Stimulated activated CD8-positive, alpha-beta memory T cell treated with anti-CD3 and anti-CD28 coated beads, Interleukin-12 subunit alpha, Interleukin-12 subunit beta, amount 100 ng/mL, for 24 hours (primary cell): ENCODE measurements at regions not wholly inside any gene's neighbourhood (a gene's known extent, or its start where the extent isn't known, plus 50 kb on each side); places are given as distances from the start of the nearest gene placed in this dataset.

Experiments
- DNase-seq: peaks from one replicate; pipeline ENCODE4 v3.0.0-alpha.2; 2020; ENCODE audit errors: extremely low read depth

DNA sequence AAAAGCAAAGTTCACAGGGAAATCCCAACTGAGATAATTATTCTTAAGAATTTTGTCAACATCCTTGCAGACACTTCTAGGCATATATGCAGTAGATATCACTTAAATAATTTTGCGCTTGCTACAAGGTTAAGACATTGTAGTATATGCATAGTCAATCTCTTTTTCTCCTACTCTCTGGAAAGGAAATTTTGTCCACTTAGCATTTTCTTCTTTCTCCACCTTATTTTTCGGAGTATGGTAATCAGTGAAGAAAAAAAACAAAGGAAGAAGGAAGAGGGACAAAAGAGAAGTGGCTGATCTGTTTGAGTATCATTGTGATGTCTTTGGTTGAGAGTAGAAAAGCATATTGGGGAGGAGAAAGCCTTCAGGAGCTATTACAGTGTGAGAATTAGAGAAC is 104.6 kb downstream of the LACC1 start:
- no peak for DNase-seq

DNA sequence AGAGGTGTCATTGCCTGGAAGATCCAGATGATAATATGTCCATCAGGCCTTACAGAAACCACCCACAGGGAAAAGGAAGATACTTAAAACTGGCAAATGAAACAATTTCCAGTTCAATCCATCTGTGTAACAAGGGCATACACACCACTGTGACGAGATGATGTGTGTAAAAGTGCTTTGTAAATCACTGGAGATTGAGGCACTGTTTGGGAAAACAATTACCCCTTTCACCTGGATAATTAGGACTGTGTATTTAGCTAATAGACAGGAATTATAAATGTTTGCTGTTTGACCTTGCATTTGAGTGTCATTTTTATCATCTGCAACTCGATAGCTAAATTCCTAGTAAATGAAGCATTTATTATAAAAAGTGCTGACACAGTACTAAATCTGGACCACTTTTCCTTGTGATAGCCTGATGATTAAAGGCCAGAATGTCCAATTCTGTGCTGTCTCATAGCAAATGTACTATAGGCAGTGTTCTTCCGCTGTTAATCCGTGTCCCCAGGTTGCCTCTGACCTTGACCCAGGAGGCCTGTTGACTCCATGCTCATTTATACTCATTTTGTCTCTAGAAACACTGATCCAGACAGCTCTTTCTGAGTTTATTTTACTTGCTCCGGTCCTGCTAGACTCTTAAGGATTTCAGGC is 105.8 kb downstream of the LACC1 start:
- DNase-seq: no peak

DNA sequence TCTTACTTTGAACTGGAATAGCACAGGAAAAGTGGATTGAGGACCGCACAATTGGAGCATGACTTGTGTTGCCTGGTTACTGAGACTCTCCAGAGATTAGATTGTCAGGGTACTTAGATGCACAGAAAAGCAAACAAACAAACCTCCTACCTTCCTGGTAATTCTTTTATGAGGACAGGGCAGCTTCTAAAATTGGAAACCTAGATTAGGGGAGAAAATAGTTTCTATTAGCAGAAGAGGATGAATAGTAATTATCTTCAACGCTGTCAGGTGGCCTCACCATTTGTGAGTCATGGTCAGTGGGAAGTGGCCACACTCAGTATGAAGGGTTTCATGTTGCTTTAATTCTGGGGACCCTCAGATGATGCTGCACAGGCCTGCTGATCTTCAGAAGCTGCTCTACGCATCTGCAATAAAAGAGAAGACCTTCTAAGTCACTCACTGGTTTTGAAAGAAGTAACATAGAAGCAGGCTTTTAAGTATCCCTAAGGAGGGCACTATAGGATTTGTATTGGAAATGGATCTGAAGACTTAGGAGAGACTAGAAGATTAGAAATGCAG is 106.8 kb downstream of the LACC1 start:
- DNase-seq: no peak

DNA sequence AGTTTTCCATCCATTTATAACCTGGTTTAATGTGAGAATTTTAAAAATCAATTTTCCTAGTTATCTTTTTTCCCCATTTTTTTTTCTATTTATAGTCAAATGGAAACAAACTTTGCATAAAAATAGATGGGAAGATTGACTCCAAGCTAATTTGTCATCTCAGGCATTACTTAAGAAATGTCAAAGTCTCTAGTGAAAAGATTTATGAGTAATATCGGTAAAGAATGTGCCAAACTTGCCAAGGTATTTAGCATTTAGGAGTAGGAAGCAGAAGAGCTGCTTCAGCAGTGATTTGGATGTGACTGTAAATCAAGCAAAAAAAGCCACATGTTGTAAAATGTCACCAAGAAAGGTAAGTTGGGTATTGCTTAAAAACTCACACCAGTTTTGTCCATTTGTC is 108.6 kb downstream of the LACC1 start:
- DNase-seq: no peak

DNA sequence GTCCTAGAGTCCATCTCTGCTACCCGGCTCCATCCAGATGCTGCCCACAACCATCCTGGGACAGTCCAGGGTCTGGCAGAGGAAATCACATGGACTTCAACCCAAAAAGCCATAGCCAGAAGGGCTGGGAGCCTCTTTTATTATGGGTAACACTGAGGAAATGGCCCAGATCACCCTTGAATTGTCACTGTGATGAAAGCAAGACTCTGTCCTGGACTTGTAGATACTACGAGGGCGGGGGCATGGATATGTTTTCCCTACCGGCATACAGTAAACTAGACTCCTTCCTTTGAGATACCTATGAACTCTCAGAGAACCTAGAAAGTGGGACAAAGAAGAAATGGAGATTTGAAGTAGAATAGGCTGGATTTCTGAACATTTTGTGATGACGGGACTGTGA is 110.3 kb downstream of the LACC1 start:
- no peak for DNase-seq

DNA sequence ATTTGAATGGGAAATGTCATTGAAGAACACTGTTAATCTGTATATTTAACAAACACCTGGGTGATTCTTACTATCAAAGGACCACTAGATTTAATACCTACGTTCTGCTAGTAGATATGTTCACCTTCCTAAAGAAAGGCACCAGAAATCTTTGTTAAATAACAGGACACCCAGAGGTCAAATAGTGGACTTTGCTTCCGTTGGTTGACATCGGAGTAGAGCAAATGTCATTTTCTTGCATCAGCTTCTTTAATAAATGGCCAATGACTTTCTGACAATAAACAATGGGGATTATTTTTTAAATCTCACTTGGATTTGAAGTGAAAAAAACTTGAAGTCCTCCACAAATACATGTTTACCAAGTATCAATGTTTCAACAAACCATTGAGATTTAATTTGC is 111.1 kb downstream of the LACC1 start:
- DNase-seq: no peak

DNA sequence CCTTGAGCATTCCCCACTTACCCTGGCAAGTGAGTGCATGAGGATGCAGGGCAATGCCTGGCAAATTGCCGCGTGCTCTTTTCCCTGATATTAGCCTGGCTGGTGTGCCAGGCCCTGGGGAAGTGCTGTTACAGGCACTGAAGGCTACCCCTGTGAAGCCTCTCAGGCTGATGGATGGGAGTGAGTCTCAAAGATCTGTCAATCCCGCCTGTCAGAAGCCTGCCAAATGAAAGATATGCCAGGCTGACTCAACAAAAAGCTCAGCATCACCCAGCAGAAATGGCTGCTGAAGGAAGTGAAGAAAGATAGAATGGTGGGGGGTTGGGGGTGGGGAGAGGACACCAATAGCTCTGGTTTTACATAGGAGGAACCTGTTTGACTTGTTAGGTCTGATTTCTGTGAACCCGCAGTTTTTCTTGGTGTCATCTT is 112.1 kb downstream of the LACC1 start:
- DNase-seq: no peak

DNA sequence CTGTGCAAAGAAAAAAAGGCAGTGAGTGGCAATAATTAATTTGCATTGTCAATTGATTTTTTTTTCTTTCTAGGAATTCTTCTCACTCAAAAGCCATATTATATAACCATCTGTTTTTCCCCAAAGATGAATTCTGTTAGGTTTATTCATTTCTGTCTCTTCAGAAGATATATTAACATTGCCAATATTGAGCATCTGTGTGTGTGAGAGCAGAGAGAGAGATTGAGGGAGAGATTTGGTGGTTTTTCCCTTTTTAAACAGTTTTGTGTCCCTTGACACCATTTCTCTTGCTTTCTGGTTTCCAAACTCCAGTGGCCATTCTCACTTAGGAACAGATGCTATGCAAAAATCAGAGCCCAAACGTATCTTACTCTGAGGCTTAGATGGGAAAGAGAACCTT is 112.5 kb downstream of the LACC1 start:
- DNase-seq: no peak

DNA sequence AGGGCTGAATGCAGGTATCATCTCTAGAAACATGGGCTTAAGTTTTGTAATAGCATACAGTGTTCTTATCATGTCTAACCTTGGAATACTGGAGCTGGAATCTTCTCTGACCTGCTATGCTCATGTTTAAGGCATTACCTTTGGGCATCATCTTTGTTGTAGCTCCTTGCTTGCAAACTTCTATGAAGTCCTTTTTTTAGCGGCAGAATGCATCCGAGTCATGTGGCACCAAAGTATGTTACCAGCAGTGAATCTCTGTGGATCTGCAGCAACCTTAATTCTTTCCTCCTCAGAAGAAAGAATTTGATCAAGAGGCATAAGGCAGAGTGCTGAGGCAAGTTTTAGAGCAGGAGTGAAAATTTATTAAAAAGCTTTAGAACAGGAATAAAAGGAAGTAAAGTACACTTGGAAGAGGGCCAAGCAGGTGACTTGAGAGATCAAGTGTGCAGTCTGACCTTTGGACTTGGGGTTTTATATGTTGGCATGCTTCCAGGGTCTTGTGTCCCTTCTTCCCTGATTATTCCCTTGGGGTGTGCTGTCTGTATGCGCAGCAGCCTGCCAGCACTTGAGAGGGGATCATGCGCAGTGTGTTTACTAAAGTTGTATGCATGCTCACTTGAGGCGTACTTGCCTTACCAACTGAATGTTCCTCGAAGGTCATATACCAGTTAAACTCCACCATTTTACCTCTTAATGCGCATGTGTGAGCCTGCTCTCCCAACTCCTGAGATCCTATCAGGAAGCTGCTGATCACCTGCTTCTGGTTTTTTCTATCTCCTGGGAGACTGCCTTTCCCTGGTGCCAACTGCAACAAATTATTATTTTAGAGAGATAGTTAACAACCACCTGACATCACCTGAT is 115.5 kb downstream of the LACC1 start:
- DNase-seq: no peak

DNA sequence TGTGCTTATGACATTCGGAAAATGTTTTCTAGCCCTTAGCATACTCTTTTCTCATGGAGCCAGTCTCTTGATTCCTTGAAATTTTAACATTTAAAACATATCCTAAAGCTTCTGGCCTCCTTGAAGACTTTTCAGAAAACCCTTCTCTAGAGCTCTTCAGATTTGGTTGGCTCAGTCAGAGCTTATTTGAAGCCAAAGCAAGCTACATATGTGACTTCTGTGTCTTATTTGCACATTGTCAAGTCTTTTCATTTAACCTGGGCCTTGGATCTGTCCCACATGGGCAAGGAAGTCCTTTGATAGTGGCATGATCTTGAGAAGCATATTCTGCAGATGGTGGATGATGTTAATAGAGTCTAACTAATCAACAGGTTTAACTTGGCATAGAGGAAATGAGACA is 116.5 kb downstream of the LACC1 start:
- no peak for DNase-seq

DNA sequence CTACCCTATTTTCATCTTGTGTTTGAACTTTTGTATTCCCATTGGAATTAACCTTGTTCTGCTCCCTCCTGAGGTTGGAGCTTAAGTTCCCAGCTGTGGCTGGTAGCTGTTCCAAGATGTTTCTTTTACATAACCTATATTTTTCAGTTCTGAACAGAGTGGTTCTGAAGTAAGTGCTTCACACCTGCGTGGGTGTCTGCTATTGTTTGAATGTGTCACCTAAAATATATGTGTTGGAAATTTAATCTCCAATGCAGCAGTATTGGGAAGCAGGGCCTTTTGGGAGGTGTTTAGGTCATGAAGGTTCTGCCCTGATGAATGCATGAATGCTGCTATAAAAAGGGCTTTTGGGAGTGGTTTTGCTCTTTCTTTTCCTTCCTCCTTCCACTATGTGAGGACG is 123.8 kb downstream of the LACC1 start:
- DNase-seq: no peak

DNA sequence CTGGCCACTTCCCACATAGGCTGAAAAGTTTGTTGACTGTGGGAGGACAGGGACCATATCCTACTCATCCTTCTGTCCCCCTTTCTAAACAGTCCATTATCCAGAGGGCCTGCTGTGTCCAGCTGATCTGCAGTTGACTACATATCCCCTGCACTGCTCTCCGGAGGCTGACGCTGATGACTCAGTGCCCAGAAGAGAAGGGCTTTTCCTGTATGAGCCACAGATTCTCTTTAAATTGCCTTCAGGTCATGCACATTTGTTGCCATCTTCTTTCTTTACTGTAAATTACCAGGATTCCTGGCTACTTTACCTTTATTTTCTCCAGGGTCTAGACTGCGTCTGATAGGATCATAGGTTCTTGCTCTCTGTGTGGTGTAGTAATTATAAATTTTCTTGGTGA is 125.2 kb downstream of the LACC1 start:
- DNase-seq: no peak

DNA sequence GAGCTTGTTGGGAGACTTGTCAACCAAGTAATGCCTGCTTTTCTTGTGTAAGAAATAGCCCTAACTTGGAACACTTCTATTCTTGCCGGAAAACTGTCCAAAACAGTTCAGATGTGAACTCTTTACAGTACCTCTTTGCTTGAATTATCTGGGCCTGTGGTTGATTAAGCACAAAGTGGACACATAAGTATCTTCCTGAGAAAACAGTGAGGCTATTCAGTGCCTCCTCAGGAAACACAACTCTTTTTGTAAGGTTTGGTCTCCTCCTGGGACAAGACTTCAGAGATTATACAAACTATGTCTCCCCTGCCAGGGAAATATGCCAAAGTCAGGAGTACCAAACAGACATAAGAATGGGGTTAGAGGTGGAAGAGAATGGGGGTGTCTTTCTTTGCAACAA is 127.7 kb downstream of the LACC1 start:
- DNase-seq: no peak

DNA sequence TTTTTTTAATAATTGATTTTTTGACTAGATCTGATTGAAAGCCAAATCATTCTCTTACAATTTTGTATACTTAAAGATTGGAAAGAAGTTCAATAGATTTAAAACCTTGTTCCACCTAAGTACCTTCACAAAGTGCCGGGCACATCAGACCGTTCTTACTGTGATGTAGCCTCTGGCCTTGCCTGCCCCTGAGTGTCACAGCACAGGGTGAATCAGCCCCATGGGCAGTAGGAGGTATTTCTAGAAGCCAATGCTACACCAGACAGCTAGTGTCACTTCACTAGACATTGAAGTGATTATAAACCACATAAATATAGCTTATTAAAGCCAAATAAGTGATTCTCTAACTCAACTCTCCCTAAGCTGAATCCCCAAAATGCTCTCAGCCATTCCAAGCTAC is 131.3 kb downstream of the LACC1 start:
- no peak for DNase-seq

DNA sequence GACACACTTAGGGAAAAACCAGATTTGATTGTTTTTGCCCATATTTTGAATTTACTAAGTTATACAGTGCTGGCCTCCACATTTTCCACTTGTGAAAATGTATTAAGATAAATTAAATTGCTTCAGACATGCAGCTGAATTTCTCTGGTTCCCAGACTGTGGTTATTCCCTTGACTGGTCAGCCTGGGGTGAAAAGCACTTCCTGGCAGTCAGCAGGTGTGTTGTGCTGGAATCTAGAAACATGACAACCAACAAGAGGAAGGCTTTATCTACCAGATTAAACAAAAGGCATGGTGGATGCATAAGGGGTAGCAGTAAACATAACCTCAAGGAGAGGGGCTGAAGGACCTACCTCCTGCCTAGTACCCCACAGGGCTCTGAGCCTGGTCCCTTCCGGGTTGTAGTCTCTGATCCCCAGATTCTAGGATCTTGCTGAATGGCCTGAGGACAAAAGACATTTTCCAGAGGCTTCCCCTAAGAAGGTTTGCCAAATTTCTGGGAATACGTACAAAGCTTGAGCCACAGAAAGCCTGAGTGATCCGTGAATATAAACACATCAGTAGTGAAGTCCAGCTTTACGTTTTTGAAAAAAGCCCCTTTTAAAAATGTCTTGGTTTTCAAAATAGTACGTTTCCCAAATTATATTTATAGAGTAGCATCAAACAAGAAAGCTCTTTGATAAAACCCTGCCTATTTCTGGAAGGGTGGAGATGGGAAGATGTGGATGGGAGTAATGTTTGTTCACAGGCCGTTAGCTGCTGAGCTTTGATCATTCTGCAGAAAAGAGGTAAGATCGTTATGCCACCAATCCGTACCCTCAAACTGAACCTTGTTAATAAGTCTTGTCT is 133.4 kb downstream of the LACC1 start:
- DNase-seq: no peak

DNA sequence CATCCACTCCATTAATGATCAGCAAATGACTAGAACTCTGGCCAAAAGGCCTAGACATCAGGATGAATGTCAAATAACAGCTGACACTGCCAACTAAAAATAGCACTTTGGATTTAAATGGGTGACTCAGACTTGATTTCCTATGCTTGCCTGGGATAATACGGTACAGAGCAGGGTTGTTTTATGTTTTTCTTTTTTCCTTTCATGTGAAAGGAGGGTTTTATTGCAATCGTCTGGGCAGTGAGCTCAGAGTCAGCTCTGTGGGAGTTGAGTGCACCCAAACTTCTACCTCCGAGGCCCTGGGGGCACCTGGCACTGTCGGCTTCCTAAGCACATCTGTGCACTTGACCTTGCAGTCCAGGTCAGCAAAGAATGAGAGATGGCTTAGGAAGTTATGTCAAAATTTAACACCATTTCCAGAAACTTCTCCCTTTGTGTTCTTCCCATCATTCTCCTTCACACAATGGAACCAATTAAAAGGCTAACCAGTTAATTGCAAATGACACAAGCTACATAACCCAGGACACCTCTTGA is 134.1 kb downstream of the LACC1 start:
- DNase-seq: no peak

DNA sequence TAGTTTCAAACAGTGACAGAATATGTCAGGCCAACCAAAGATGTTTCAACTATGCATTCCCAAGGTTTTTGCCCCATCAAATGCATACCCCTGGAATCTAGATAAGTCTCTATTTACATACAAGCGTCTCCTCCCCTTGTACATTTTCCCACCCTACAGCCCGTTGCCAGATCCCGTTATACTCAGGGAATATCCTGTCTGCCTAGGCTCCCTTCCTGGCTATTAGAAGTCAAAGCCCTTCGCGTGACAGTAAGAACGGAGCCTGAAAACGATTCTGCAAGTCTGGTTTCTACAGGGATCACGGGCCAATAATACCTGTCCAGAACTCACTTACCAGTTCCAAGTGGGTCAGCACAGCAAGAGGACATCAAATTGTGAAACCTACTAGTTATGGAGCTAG is 134.8 kb downstream of the LACC1 start:
- no peak for DNase-seq

DNA sequence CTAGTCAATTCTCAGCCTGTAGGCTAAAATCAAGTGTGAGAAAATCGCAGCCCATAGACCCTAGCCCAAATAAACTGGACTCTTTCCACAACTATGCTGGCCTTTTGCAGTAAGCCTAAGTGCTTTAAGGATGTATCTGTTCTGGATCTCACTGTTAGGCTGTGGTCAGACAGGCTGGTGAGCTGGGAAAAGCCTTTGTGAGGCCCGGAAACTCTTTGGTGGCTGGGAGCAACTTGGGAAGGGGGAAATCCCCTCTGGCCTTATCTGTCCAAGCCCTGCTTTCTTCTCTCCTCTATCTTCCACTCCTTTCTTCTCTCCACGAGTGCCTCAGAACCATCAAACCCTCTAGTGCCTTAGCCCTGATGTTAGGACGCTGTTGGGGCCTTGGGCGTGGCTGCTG is 135.4 kb downstream of the LACC1 start:
- DNase-seq: no peak

DNA sequence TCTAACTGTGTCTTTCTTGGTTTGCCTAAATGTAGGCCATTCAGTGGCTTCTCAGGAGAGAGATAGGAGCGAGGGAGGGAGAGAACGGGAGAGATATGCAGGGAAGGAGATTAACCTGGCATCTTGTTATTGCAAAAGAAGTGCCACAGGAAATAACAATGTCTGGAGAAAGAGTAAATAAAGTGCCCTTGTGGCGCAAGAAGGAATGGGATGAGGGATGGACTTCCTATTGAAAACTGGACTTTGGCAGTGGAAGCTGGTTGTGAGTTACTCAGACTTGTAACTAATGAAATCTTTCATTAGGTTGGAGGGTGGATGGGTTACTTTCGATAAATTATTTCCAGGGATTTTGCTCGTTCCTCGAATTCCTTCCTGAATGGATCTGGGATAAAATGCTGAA is 136.1 kb downstream of the LACC1 start:
- no peak for DNase-seq

DNA sequence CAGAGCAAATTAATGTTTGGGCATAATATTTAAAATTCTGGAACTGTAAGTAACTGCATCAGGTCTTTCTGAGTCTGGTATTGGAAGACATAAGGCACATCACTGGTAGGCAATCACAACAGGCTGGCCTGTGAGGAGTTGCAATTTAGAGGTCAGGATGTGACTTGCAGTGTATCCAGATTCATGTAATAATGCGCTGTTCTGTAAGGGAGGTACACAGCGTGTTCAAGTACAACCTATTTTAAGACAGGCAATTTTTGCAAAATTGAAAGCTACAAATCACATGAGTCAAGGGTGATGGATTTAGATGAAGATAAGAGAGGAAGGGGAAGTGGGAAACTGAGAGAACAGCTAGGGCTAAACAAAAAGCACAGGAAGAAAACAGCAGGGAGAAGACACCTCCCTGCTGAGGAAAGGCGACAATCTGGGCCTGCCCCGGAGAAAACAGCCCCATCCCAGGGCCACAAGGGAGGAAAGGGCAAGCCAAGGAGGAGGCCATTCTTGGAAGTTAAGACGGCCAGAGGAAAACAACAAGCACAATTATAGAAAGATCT is 138.1 kb downstream of the LACC1 start:
- no peak for DNase-seq

DNA sequence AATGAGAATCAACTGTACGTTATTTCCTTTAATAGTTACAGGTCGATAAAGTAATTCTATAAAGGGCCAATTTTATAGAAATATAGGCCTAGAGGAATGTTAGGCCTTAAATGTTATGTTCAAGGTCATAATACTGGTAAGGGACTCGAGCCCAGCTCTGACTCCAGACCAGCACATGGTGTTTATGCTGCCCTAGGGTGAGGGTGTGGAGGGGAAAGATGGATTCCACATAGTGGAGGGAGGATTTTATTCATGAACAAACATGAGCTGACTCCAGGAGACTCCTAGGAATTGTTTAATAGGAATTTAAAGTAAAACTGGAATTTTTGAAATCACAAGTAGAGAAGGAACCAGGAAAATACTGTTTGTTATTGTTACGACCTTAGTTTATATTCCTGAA is 139.9 kb downstream of the LACC1 start:
- DNase-seq: no peak

DNA sequence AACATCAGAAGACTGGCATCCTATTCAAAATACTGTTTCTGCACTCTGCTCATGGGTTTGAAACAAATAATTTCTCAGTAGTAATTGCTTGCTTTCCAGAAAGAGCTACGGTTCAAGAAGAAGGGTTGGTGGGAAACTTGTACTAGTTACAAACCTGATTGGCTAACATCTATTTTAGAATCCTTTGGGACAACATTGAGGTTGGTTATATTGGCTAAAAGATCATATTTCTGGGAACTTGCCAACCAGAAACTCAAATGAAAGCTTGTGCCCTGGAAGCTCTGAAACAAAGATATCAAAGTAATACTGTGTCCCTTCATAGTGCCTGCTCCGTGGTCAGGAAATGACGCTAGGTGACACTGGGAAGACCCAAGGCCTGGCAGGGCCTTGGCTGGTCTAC is 141.7 kb downstream of the LACC1 start:
- no peak for DNase-seq
